ENCODE measurements at regions not wholly inside any gene's neighbourhood (a gene's known extent, or its start where the extent isn't known, plus 50 kb on each side); places are given as distances from the start of the nearest gene placed in this dataset.

DNA sequence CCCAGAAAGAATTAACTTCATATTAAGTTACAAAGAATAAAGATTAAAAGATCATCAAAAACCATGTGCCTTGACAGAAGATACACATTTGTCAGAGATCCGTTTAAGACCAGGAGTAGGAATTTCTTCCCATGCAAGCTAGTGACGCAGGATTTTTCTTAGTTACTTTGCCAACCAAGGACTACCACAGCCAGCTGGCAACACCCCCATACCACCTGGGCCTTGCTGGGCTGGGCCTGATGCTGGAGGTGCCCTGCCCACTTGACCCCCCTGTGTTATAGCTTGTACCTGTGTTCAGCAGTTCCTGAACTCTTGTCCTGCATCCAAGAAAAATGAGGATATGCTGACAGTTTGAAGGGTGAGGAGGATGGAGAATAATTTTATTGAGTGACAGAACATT is 290.9 kb upstream of the SMC2 start:
- no peak overlapping the region for H2BK15ac ChIP-seq (ENCODE audit: low read depth, poor library complexity, severe bottlenecking)
- no peak overlapping the region for H2AFZ ChIP-seq (ENCODE audit: low read depth, low read length)
- no peak overlapping the region for H3K4me3 ChIP-seq (ENCODE audit: insufficient read depth in 1 of 2, low read depth in 1 of 2, low read length in 2 of 2)
- no peaks in the 10 kb centered on the region for H3K36me3 ChIP-seq (ENCODE audit: control insufficient read depth in 1 of 2, insufficient read depth in 2 of 2, low read depth in 1 of 2, low read length in 2 of 2)
- H3K27ac ChIP-seq (ENCODE audit: low read length, poor library complexity, severe bottlenecking) = no peak overlapping the region
- no peaks in the 10 kb centered on the region for H3K27me3 ChIP-seq (ENCODE audit: control insufficient read depth in 1 of 2, insufficient read depth in 1 of 2, low read length in 2 of 2)
- DNase-seq = no peak
- H4K91ac ChIP-seq (ENCODE audit: low read length) = no peak overlapping the region
- H3K4ac ChIP-seq (ENCODE audit: low read depth in 1 of 2, low read length in 2 of 2) = no peak overlapping the region
- no peak overlapping the region for H2BK12ac ChIP-seq (ENCODE audit: low read length in 2 of 2)
- no peak overlapping the region for H2AK5ac ChIP-seq (ENCODE audit: low read length, severe bottlenecking)
- no peak overlapping the region for H2BK120ac ChIP-seq (ENCODE audit: low read depth, low read length)
- H3K9ac ChIP-seq (ENCODE audit: low read length) = no peak overlapping the region
- H4K8ac ChIP-seq (ENCODE audit: low read length) = no peak overlapping the region
- no peak overlapping the region for H3K14ac ChIP-seq (ENCODE audit: low read length in 2 of 2)
- no peaks in the 10 kb centered on the region for H3K79me1 ChIP-seq (replicated peaks; ENCODE audit: low read length, poor library complexity, severe bottlenecking)
- no peak overlapping the region for H3K23ac ChIP-seq (ENCODE audit: low read length in 2 of 2)
- H3K4me2 ChIP-seq (ENCODE audit: low read length, poor library complexity, severe bottlenecking) = no peak overlapping the region
- H2BK5ac ChIP-seq (ENCODE audit: low read depth, low read length, poor library complexity, severe bottlenecking) = no peak overlapping the region
- H3K18ac ChIP-seq (ENCODE audit: low read depth in 1 of 2, low read length in 2 of 2) = no peak overlapping the region
- H3K9me3 ChIP-seq (ENCODE audit: control insufficient read depth, low read length) = no peaks in the 10 kb centered on the region
- H3K4me1 ChIP-seq (ENCODE audit: control insufficient read depth, insufficient read depth, low read depth, low read length) = peaks cover 2% of the 10 kb centered on the region
- WGBS = 89% methylated on average over 2 of the region's 2 CpGs

DNA sequence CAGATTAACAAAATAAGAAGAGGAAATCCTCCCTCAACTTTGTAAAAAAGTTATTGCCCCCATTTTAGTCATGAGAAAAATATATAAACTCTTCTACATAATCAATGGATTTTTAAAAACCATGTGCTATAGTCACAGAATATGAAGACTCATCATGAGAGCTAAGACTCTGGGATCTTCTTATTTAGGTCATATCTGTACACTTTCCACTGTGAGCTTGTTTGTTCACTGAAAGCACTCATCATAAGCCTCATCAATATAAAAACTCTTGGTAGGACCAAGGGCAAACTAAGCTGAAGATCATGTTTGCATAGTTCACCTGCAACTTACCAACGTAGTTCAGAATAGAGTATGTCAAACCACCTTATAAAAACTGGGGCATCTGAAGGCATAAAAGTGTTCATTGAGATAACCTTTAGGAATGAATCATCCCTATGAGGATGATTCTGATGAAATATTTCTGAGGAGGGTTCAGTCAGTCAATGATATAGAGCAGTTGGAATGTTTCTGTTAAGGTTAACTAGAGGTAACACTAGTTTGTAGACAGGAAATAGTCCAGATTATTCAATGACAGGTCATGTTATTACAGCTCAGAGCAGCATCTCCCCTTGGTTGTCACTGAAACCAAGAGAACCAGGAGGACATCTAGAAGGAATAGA is 289.9 kb upstream of the SMC2 start:
- Histone ChIP-seq H3K4me2 (ENCODE audit: low read length, poor library complexity, severe bottlenecking) (no peak overlapping the region), H2BK15ac (ENCODE audit: low read depth, poor library complexity, severe bottlenecking) (no peak overlapping the region), H3K36me3 (ENCODE audit: control insufficient read depth in 1 of 2, insufficient read depth in 2 of 2, low read depth in 1 of 2, low read length in 2 of 2) (no peaks in the 10 kb centered on the region), H2BK12ac (ENCODE audit: low read length in 2 of 2) (no peak overlapping the region), H3K4ac (ENCODE audit: low read depth in 1 of 2, low read length in 2 of 2) (no peak overlapping the region), H3K4me3 (ENCODE audit: insufficient read depth in 1 of 2, low read depth in 1 of 2, low read length in 2 of 2) (no peak overlapping the region), H3K9me3 (ENCODE audit: control insufficient read depth, low read length) (no peaks in the 10 kb centered on the region), H3K79me1 (replicated peaks; ENCODE audit: low read length, poor library complexity, severe bottlenecking) (no peaks in the 10 kb centered on the region), H2BK5ac (ENCODE audit: low read depth, low read length, poor library complexity, severe bottlenecking) (peak overlapping the region; percentile 48), H3K9ac (ENCODE audit: low read length) (no peak overlapping the region), H2AFZ (ENCODE audit: low read depth, low read length) (no peak overlapping the region), H3K14ac (ENCODE audit: low read length in 2 of 2) (no peak overlapping the region), H2AK5ac (ENCODE audit: low read length, severe bottlenecking) (no peak overlapping the region), H3K23ac (ENCODE audit: low read length in 2 of 2) (no peak overlapping the region), H3K18ac (ENCODE audit: low read depth in 1 of 2, low read length in 2 of 2) (no peak overlapping the region), H3K27ac (ENCODE audit: low read length, poor library complexity, severe bottlenecking) (peak overlapping the region; percentile 18), H4K91ac (ENCODE audit: low read length) (no peak overlapping the region), H3K27me3 (ENCODE audit: control insufficient read depth in 1 of 2, insufficient read depth in 1 of 2, low read length in 2 of 2) (no peaks in the 10 kb centered on the region), H4K8ac (ENCODE audit: low read length) (no peak overlapping the region), H3K4me1 (ENCODE audit: control insufficient read depth, insufficient read depth, low read depth, low read length) (peaks cover 2% of the 10 kb centered on the region), H2BK120ac (ENCODE audit: low read depth, low read length) (no peak overlapping the region)
- 80% methylated on average over 1 of the region's 1 CpG for WGBS
- no peak for DNase-seq

DNA sequence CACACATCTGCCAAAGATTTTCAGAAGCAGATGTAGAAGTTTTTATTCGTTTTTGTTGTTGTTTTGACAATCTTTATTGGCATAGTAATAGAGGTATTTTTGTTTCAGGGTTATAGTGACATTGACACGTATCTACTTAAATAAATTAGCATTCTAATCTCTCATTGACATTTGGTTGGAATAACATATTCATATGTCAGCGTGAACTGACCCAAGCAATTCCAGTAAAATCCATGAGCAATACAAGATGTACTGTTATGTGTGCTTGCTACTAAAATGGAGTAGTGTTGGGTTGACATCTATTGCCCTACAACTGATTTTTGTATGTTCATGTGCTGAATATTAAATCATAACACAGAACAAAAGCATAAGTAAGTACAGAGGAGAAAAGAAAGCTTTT is 284.4 kb upstream of the SMC2 start:
- Histone ChIP-seq H3K23ac (ENCODE audit: low read length in 2 of 2) (no peak overlapping the region), H3K27ac (ENCODE audit: low read length, poor library complexity, severe bottlenecking) (no peak overlapping the region), H3K9ac (ENCODE audit: low read length) (no peak overlapping the region), H3K18ac (ENCODE audit: low read depth in 1 of 2, low read length in 2 of 2) (no peak overlapping the region), H4K8ac (ENCODE audit: low read length) (no peak overlapping the region), H3K4me3 (ENCODE audit: insufficient read depth in 1 of 2, low read depth in 1 of 2, low read length in 2 of 2) (no peak overlapping the region), H3K27me3 (ENCODE audit: control insufficient read depth in 1 of 2, insufficient read depth in 1 of 2, low read length in 2 of 2) (no peaks in the 10 kb centered on the region), H2BK5ac (ENCODE audit: low read depth, low read length, poor library complexity, severe bottlenecking) (no peak overlapping the region), H4K91ac (ENCODE audit: low read length) (no peak overlapping the region), H2AK5ac (ENCODE audit: low read length, severe bottlenecking) (no peak overlapping the region), H3K14ac (ENCODE audit: low read length in 2 of 2) (no peak overlapping the region), H3K36me3 (ENCODE audit: control insufficient read depth in 1 of 2, insufficient read depth in 2 of 2, low read depth in 1 of 2, low read length in 2 of 2) (no peaks in the 10 kb centered on the region), H3K79me1 (replicated peaks; ENCODE audit: low read length, poor library complexity, severe bottlenecking) (no peaks in the 10 kb centered on the region), H3K4me1 (ENCODE audit: control insufficient read depth, insufficient read depth, low read depth, low read length) (no peaks in the 10 kb centered on the region), H3K4ac (ENCODE audit: low read depth in 1 of 2, low read length in 2 of 2) (no peak overlapping the region), H2AFZ (ENCODE audit: low read depth, low read length) (no peak overlapping the region), H2BK15ac (ENCODE audit: low read depth, poor library complexity, severe bottlenecking) (no peak overlapping the region), H2BK12ac (ENCODE audit: low read length in 2 of 2) (no peak overlapping the region), H3K4me2 (ENCODE audit: low read length, poor library complexity, severe bottlenecking) (no peak overlapping the region), H3K9me3 (ENCODE audit: control insufficient read depth, low read length) (no peaks in the 10 kb centered on the region), H2BK120ac (ENCODE audit: low read depth, low read length) (no peak overlapping the region)
- no CpG with 5 or more reads among the region's 3 CpGs for WGBS
- DNase-seq = no peak

DNA sequence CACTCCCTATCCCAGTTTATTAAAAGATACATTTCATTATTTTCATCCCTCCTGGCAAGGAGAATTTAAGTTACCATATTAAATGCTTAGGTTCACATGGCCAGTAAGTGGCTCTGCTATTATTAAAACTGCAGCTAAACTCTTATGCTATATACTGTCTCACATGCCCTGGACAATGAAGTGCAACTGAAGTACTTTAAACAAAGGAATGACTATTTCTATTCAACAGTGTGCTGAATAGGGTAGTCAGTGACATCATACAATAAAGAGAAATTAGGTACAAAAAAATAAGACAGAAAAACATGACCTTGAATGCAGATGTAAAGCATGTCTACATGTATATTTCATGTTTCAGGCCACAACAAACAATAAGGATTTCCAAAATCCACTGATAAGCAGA is 282.6 kb upstream of the SMC2 start:
- Histone ChIP-seq H2BK120ac (ENCODE audit: low read depth, low read length) (no peak overlapping the region), H2BK12ac (ENCODE audit: low read length in 2 of 2) (no peak overlapping the region), H3K4ac (ENCODE audit: low read depth in 1 of 2, low read length in 2 of 2) (no peak overlapping the region), H4K91ac (ENCODE audit: low read length) (no peak overlapping the region), H3K9me3 (ENCODE audit: control insufficient read depth, low read length) (no peaks in the 10 kb centered on the region), H3K4me1 (ENCODE audit: control insufficient read depth, insufficient read depth, low read depth, low read length) (no peaks in the 10 kb centered on the region), H3K14ac (ENCODE audit: low read length in 2 of 2) (no peak overlapping the region), H4K8ac (ENCODE audit: low read length) (no peak overlapping the region), H2BK15ac (ENCODE audit: low read depth, poor library complexity, severe bottlenecking) (no peak overlapping the region), H2AFZ (ENCODE audit: low read depth, low read length) (no peak overlapping the region), H3K79me1 (replicated peaks; ENCODE audit: low read length, poor library complexity, severe bottlenecking) (no peaks in the 10 kb centered on the region), H3K4me3 (ENCODE audit: insufficient read depth in 1 of 2, low read depth in 1 of 2, low read length in 2 of 2) (no peak overlapping the region), H3K9ac (ENCODE audit: low read length) (no peak overlapping the region), H2AK5ac (ENCODE audit: low read length, severe bottlenecking) (no peak overlapping the region), H3K23ac (ENCODE audit: low read length in 2 of 2) (no peak overlapping the region), H3K27ac (ENCODE audit: low read length, poor library complexity, severe bottlenecking) (no peak overlapping the region), H3K27me3 (ENCODE audit: control insufficient read depth in 1 of 2, insufficient read depth in 1 of 2, low read length in 2 of 2) (no peaks in the 10 kb centered on the region), H3K4me2 (ENCODE audit: low read length, poor library complexity, severe bottlenecking) (no peak overlapping the region), H3K18ac (ENCODE audit: low read depth in 1 of 2, low read length in 2 of 2) (no peak overlapping the region), H3K36me3 (ENCODE audit: control insufficient read depth in 1 of 2, insufficient read depth in 2 of 2, low read depth in 1 of 2, low read length in 2 of 2) (no peaks in the 10 kb centered on the region), H2BK5ac (ENCODE audit: low read depth, low read length, poor library complexity, severe bottlenecking) (no peak overlapping the region)
- DNase-seq = no peak
